ENCODE measurements at regions not wholly inside any gene's neighbourhood (a gene's known extent, or its start where the extent isn't known, plus 50 kb on each side); places are given as distances from the start of the nearest gene placed in this dataset.

GRCh38 chrX:80316526-80316925, 103.7 kb upstream of the TENT5D start:
- TF ChIP-seq MYC (IDR thresholded peaks at IDR 0.05; ENCODE audit: low read depth, low read length) (no peak), CTCF (IDR thresholded peaks at IDR 0.05; ENCODE audit: extremely low read depth in 1 of 2, insufficient read depth in 1 of 2, low read depth in 1 of 2, low read length in 2 of 2) (no peak), POLR2AphosphoS5 (IDR thresholded peaks at IDR 0.05; ENCODE audit: insufficient read depth, low read depth, low read length) (no peak)
